HS-27A (cell line): ENCODE measurements at regions not wholly inside any gene's neighbourhood (a gene's known extent, or its start where the extent isn't known, plus 50 kb on each side); places are given as distances from the start of the nearest gene placed in this dataset.
"Not testable (repeated sequence)": the region's sequence is repeated elsewhere in the genome, so short reads cannot be mapped to it uniquely, and the experiment has no call there.

ENCODE experiments used
- DNase-seq: peaks from one replicate; pipeline ENCODE4 v3.0.0-alpha.2; 2012; ENCODE audit warnings: low read depth, missing footprints

GRCh38 chr13:82962397-82962796 is 919.9 kb downstream of the SLITRK1 start:
- DNase-seq: no peak

DNA sequence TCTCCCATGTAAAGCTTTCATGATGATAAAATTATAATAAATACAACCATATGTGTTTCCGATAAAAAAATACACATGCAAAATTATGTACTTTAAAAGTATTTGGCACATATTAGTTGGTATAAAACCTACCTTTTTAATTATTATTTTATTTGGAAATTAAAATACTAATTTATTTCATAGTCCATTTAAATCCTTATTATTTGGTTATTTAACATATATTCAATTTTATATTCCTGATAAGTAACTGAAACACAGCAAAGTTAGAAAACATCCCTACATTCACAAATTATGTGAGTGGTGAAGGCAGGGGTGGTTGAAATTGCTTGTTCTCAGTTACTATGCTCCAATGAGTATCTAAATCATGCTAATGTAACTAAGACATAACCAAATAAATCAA is 920.5 kb downstream of the SLITRK1 start:
- no peak for DNase-seq

DNA sequence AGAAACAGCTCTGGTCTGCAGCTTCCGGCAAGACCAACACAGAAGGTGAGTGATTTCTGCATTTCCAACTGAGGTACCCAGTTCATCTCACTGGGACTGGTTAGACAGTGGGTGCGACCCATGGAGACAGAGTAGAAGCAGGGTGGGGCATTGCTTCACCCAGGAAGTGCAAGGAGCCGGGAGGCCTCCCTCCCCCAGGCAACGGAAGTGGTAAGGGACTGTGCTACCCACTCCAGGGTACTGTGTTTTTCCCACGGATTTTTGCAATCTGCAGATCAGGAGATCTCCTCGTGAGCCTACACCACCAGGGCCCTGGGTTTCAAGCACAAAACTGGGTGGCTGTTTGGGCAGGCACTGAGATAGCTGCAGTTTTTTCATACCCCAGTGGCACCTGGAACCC is 929.9 kb downstream of the SLITRK1 start:
- DNase-seq: not testable (repeated sequence)

DNA sequence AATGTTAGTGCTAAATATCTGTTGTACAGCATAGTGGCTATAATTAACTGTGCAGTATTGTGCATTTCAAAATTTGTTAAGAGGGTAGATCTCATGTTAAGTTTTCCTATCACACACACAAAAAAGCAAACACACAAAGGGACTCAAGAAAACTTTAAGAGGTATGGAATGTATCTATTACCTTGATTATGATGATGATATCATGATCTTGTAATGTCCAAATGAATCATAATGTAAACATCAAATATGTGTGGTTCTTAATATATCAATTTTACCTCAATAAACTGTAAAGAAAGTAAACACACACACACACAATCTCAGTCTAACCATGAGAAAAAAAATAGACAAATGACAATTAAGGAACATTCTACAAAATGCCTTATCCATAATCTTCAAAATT is 934.6 kb downstream of the SLITRK1 start:
- DNase-seq: no peak

DNA sequence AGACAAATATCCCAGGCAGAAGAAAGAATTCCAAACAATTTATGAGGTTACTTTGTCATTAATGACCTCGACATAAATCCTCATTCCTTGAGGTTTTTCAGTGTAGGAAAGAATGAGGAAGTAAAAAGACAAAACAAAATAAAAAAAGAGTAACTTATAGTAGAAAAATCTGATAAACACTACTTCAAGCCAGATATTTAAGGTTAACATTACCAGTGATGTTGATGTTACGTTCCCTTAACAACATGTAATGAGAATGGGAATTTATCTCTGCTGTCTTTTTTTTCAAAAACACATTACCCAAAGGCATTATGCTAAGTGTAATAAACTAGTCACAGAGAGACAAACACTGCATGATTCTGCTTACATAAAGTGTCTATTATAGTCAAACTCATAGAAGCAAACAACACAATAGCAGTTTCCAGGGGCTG is 935.1 kb downstream of the SLITRK1 start:
- DNase-seq: no peak

GRCh38 chr13:82938644-82939043 is 943.6 kb downstream of the SLITRK1 start:
- no peak for DNase-seq

DNA sequence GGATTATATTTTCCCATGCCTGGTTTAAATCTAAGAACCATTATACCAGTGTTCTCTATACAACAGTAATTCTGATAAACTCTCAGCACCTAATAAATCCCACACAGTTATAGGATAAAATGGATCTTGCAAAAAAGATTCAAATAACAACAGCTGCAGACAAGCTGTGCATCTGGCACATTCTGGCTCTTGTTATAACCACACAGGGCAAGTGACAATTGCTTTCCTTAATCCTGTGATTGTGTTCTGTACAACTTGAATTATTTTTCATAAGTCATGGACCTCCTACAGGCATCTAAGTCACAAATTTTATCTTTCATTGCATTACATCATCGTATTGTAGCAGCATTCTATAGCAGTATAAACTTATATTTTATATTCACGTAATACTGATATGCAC is 948.3 kb downstream of the SLITRK1 start:
- DNase-seq: no peak

GRCh38 chr13:82925114-82925513 is 957.2 kb downstream of the SLITRK1 start:
- no peak for DNase-seq

DNA sequence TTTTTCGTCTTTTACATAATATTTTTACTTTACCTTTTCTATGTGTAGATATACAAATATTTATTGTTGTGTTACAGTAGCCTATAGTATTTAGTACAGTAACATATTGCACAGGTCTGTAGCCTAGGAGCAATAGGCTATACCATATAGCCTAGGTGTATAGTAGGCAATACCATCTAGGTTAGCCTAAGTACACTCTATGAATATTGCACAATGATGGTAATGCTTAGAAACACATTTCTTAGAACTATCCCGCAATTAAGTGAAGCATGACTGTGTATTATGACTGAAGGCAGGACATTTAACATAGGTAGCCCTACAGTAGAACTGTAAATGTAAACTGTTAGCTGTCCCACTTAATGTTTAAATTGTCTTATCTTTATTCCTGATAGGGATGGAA is 964.3 kb downstream of the SLITRK1 start:
- DNase-seq: no peak

DNA sequence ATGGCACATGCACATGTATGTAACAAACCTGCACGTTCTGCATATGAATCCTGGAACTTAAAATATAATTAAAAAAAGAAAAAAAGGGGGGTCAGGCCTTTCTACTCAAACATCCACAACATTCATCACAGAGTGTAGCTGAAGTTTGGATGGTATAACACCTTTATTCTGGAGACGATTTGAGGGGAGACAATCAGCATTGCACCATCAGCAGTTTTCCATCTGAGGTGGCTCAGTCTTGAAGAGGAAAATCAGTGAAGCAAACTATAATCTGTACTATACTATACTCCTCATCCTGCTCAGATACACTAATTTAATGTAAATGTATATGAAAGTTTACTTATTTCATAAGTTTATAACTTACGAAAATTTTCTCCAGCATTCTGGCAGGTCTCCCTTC is 969.7 kb downstream of the SLITRK1 start:
- no peak for DNase-seq

- no peak for DNase-seq
Observed at GRCh38 chr13:82905071-82905470, 977.2 kb downstream of the SLITRK1 start.

DNA sequence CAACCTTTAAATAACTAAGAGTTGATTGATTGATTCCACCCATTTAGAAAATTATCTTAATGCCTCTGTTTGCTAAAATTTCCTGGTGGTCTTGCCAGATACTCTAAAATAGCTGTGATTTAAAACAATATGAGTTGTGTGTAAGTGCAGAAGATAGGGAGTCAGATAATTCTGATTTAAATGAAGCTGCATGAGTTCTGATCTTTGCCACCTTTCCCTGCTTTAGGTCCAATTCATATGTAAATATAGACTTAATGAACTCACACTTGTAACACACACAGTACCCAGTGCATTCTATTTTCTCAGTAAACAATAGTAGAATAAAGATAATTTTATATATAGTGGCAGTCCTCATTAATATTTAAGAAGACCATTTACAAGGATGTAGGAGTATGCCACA is 981.8 kb downstream of the SLITRK1 start:
- DNase-seq: no peak

GRCh38 chr13:82898586-82898985 is 983.7 kb downstream of the SLITRK1 start:
- no peak for DNase-seq

GRCh38 chr13:82879921-82880320 is 1002.4 kb downstream of the SLITRK1 start:
- no peak for DNase-seq

- DNase-seq: no peak
Observed at GRCh38 chr13:82878536-82878935, 1003.7 kb downstream of the SLITRK1 start.

GRCh38 chr13:82867284-82867683 is 1015.0 kb downstream of the SLITRK1 start:
- no peak for DNase-seq

DNA sequence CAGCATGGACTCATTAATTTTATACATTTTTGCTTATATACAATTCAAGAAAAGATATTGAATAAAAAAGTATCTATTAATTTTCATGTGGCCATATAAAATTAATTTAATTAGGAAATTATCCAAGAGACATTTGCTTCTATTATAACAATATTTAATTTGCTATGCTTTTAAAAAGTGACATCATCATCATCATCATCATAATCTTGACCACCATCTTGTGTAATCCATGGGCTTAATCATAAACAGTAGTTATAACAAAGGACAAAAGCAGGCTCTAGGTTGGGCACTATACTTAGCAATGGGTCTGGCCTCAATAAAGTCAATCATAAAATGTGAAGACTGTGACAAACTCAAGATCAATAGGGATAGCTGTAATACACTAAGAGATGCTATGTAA is 1031.6 kb downstream of the SLITRK1 start:
- no peak for DNase-seq

GRCh38 chr13:82848766-82849165 is 1033.5 kb downstream of the SLITRK1 start:
- DNase-seq: no peak

DNA sequence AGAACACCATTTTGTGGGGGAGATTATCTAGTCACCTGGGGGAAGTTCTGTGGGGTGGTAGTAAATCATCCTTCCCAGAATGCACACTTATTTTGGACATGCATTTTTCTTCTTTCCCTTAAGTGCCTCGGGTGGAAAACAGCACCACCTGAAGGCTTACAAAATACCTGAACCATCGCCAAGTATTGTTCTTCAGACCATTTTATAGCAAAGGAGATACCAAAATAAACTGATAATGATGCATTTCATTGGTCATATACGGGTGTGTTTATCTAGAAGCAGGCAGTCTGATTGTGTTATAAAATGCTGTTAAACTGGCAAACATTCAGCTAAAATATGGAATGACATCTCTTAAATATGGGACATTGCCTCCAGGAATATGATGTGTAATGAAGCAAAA is 1034.7 kb downstream of the SLITRK1 start:
- DNase-seq: no peak

- no peak for DNase-seq
Observed at GRCh38 chr13:82833923-82834322, 1048.4 kb downstream of the SLITRK1 start.

DNA sequence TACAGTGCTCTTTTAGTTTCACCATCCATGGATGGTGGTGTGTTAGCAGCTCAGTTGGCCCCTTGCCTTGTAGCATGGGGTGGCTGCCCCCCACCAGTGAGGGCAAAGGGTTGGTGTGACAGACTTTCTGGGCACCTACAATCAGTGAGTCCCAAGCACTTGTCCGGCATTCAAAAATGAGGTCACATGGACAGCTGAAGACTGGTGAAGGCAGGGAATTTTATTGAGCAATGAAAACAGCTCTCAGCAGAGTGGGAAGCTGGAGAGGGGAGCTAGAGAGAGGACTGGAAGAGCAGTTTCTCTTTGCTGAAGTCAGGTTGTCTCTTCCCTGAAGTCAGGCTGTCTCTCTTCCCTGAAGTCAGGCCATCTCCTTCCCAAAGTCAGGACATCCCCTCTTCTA is 1053.2 kb downstream of the SLITRK1 start:
- no peak for DNase-seq

- no peak for DNase-seq
Observed at GRCh38 chr13:82827724-82828123, 1054.5 kb downstream of the SLITRK1 start.

DNA sequence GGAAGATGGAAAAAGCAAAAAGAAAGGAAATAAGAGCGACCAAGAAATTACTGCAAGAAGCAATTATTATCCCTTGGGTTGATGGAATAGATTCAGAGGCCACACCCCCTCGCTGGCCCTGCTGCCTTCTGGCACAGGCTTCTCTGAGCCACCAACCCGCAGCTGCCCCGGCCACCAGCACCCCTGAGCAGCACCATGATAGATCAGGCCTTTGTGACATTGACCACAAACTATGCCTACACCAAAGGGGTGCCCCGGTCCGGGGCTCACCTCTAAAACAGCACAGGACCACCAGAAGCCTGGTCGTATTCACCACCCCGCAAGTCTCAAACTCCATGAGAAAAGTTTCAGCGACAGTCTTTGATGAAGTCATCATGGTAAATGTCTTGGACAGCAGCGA is 1059.3 kb downstream of the SLITRK1 start:
- no peak for DNase-seq

- DNase-seq: no peak
Observed at GRCh38 chr13:82817133-82817532, 1065.1 kb downstream of the SLITRK1 start.

- no peak for DNase-seq
Observed at GRCh38 chr13:82815791-82816190, 1066.5 kb downstream of the SLITRK1 start.
